Fibroblast of the aortic adventitia (primary cell): ENCODE measurements at regions not wholly inside any gene's neighbourhood (a gene's known extent, or its start where the extent isn't known, plus 50 kb on each side); places are given as distances from the start of the nearest gene placed in this dataset.
A peak's percentile ranks its signal among the peaks of the same experiment; 100 is the strongest.

Experiments
- DNase-seq: peaks from one replicate; pipeline ENCODE4 v3.0.0-alpha.2; 2010; ENCODE audit warnings: low read depth
- H3K4me3 ChIP-seq: 2 replicates; pipeline ENCODE4 v1.5.1; 2011; ENCODE audit warnings: low read depth, mild to moderate bottlenecking, control low read depth, low read length, moderate library complexity
- TF ChIP-seq, protein P1 (sequence below): IDR thresholded peaks from 2 replicates; pipeline ENCODE4 v1.5.1; 2011; ENCODE audit warnings: mild to moderate bottlenecking, low read length, control low read depth, inconsistent platforms; ENCODE audit not compliant: insufficient read depth

DNA sequence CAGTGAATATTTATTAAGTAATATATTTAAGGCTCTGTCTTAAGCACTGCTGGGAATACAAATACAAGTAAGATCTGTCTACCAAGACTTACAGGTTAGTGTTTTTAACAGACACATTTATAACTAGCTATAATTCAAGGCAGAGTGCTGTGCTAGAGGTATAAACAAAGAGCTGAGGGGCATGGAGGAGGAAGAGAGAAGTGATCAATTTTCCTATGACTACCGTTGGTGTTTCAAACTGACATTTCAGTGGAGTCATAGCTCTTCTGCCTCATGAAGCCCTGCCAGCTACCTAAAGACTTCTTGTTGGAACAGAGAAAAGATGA, 79.9 kb downstream of the CYB561 start:
- TF ChIP-seq, protein P1, sequence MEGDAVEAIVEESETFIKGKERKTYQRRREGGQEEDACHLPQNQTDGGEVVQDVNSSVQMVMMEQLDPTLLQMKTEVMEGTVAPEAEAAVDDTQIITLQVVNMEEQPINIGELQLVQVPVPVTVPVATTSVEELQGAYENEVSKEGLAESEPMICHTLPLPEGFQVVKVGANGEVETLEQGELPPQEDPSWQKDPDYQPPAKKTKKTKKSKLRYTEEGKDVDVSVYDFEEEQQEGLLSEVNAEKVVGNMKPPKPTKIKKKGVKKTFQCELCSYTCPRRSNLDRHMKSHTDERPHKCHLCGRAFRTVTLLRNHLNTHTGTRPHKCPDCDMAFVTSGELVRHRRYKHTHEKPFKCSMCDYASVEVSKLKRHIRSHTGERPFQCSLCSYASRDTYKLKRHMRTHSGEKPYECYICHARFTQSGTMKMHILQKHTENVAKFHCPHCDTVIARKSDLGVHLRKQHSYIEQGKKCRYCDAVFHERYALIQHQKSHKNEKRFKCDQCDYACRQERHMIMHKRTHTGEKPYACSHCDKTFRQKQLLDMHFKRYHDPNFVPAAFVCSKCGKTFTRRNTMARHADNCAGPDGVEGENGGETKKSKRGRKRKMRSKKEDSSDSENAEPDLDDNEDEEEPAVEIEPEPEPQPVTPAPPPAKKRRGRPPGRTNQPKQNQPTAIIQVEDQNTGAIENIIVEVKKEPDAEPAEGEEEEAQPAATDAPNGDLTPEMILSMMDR = no peak
- DNase-seq = no peak
- no peak overlapping the region for H3K4me3 ChIP-seq

DNA sequence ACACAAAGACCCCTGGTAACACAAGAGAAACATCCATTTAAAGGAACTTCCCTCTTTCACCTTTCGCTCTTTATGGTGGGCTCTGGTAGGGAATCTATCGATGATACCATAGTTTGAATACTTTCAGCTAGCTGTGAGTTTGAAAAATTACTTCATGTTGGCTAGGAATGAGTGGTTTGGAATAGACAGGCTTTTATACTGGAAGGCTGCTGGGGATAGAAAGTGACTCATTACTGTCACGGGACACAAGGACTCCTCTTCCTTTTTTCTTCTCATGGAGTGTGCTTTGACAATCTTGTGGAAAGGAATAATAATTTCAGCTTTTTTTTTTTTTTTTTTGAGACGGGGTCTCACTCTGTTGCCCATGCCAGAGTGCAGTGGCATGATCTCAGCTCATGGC, 76.9 kb downstream of the CYB561 start:
- peak; percentile 73 for DNase-seq
- TF ChIP-seq, protein P1 = no peak
- H3K4me3 ChIP-seq = no peak overlapping the region

DNA sequence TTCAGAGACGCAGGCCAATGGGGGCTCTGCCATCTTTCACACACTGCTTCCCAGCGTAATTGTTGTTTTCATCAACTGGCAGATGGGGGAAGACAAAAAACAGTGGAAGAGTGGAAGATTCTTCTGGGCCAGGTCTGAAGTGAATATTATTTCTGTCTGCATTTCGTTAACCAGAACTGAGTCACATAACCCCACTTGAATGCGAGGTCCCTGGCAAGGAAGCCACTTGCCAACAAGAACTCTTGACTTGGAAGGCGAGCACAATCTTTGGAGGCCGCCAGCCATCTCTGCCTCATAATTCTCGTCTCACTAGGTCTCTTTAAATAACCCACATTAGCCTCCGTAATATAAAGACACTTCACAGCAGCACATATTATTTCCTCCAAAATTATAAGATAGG, 75.4 kb downstream of the CYB561 start:
- H3K4me3 ChIP-seq = no peak overlapping the region
- DNase-seq = no peak
- TF ChIP-seq, protein P1 = no peak

- no peak overlapping the region for H3K4me3 ChIP-seq
- no peak for DNase-seq
- TF ChIP-seq, protein P1 = no peak
Measured at GRCh38 chr17:63376949-63377348, 69.2 kb downstream of the CYB561 start.

DNA sequence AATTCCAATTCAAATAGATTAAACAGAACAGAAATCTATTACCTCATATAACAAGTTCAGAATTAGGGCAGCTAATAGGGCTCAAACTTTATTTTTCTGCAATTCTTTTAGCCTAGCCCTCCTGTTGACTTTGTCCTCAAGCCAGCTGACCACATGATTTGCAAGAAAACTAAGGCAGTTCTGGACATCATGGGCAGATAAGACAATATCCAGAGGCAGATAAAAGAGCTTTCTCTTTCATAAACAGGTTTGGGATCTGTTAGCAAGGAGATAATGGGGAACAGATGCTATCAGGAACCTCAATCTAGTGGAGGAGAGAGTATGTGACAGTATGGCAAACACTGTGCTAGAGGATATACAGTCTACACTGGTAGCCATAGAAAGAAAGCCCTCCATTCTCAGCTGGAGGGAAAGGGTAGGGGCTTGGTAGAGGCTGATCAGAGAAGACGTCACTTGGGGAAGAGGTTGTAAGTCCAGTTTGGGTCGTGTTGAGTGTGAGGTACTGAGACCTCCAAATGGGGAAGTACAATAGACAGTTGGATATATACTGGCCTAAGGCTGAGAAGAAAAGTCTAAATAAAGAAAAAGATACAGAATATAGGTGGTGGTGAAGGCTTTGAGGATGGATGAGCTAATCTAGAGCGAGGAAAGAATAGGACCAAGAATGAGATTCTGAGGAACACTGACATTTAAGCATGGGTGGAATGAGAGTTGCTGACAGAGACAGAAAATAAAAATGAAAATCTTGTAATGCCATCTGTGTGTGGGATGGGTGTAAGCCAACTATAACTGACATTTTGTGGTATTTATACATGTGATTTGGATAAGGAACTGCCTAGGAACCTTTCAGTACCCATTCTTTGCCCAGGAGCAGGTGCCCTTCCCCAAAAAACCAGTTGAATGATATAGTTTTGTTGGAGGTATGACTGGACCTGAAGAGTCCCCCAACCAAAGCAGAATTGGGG, 67.4 kb downstream of the CYB561 start:
- DNase-seq = peak; percentile 89
- no peak overlapping the region for H3K4me3 ChIP-seq
- TF ChIP-seq, protein P1 = no peak

GRCh38 chr17:63379636-63380035, 66.5 kb downstream of the CYB561 start:
- no peak overlapping the region for H3K4me3 ChIP-seq
- TF ChIP-seq, protein P1 = no peak
- no peak for DNase-seq
